ENCODE measurements at regions not wholly inside any gene's neighbourhood (a gene's known extent, or its start where the extent isn't known, plus 50 kb on each side); places are given as distances from the start of the nearest gene placed in this dataset.

DNA sequence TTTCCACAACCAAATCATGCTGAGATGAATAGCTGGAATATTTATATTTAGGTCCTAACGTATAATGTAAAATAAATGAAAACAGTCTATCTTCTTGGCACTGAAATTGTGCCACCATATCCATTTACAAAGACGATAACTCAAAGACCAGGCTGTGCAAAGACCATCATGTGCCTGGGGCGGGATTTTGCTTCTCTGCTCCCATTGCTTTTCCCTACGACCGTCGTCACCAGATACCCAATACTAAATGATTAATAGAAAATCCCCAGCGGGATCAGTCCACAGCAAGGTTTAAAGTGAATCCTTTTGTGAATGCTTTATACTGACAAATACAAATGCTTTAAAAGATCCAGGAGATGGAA lies 194.3 kb upstream of the ARL4C start (continued):
- TF ChIP-seq, protein P1, sequence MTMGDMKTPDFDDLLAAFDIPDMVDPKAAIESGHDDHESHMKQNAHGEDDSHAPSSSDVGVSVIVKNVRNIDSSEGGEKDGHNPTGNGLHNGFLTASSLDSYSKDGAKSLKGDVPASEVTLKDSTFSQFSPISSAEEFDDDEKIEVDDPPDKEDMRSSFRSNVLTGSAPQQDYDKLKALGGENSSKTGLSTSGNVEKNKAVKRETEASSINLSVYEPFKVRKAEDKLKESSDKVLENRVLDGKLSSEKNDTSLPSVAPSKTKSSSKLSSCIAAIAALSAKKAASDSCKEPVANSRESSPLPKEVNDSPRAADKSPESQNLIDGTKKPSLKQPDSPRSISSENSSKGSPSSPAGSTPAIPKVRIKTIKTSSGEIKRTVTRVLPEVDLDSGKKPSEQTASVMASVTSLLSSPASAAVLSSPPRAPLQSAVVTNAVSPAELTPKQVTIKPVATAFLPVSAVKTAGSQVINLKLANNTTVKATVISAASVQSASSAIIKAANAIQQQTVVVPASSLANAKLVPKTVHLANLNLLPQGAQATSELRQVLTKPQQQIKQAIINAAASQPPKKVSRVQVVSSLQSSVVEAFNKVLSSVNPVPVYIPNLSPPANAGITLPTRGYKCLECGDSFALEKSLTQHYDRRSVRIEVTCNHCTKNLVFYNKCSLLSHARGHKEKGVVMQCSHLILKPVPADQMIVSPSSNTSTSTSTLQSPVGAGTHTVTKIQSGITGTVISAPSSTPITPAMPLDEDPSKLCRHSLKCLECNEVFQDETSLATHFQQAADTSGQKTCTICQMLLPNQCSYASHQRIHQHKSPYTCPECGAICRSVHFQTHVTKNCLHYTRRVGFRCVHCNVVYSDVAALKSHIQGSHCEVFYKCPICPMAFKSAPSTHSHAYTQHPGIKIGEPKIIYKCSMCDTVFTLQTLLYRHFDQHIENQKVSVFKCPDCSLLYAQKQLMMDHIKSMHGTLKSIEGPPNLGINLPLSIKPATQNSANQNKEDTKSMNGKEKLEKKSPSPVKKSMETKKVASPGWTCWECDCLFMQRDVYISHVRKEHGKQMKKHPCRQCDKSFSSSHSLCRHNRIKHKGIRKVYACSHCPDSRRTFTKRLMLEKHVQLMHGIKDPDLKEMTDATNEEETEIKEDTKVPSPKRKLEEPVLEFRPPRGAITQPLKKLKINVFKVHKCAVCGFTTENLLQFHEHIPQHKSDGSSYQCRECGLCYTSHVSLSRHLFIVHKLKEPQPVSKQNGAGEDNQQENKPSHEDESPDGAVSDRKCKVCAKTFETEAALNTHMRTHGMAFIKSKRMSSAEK (CRISPR knock-in tag; IDR thresholded peaks at IDR 0.05; ENCODE audit: borderline replicate concordance), result no peak

DNA sequence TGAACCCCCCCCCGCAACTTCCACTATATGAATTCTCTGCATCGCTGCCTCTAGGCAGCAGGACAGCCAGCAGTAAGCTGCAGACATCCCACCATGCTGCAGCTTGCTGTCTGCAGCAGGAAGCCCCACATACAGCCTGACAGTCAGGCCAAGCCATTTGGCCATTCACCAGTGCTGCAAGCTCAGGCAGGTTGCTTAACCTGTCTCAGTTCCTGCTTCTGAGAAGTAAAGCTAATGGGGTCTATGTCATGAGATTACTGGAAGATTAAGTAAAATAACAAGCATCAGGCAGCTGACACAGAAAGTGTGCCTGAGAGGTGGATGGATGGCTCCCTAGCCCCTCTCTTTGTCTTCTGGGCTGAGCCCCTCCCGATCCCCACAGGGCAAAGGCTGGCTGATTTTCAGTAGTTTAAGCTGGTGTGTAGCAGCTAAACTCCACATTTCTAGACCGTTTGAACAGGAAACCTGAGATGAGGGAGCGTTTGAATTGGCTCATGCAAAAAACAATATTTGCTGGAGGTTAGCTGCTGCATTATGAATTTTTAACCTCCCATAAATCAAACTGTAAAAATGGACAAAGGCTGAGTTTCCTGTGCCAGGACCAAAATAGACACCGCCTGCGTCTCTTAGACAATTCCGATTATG lies 193.8 kb upstream of the ARL4C start:
- CTCF ChIA-PET, result no interaction called here
- H3K27ac Mint-ChIP-seq, result no peak overlapping the region

More for the DNA sequence above, 193.8 kb upstream of the ARL4C start:
- ATAC-seq (no peak), DNase-seq (ENCODE audit: low spot score) (no peak)
- Mint-ChIP-seq H3K36me3 (peaks cover 22% of the 10 kb centered on the region), H3K9me3 (peaks cover 23% of the 10 kb centered on the region), H3K4me3 (no peak overlapping the region), H3K27me3 (ENCODE audit: low read depth) (no peaks in the 10 kb centered on the region; the same call in 1 of the 2 replicates), H3K4me1 (peaks cover 50% of the 10 kb centered on the region)
- POLR2A ChIA-PET, result no interaction called here
- TF ChIP-seq, protein P2, sequence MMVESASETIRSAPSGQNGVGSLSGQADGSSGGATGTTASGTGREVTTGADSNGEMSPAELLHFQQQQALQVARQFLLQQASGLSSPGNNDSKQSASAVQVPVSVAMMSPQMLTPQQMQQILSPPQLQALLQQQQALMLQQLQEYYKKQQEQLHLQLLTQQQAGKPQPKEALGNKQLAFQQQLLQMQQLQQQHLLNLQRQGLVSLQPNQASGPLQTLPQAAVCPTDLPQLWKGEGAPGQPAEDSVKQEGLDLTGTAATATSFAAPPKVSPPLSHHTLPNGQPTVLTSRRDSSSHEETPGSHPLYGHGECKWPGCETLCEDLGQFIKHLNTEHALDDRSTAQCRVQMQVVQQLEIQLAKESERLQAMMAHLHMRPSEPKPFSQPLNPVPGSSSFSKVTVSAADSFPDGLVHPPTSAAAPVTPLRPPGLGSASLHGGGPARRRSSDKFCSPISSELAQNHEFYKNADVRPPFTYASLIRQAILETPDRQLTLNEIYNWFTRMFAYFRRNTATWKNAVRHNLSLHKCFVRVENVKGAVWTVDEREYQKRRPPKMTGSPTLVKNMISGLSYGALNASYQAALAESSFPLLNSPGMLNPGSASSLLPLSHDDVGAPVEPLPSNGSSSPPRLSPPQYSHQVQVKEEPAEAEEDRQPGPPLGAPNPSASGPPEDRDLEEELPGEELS (CRISPR knock-in tag; IDR thresholded peaks at IDR 0.05), result no peak
- TF ChIP-seq MXD4 (CRISPR knock-in tag; IDR thresholded peaks at IDR 0.05; ENCODE audit: borderline replicate concordance) (no peak), CREM (CRISPR knock-in tag; IDR thresholded peaks at IDR 0.05) (no peak), GRHL2 (CRISPR knock-in tag; IDR thresholded peaks at IDR 0.05; ENCODE audit: insufficient replicate concordance, severe bottlenecking) (no peak), GABPB1 (CRISPR knock-in tag; IDR thresholded peaks at IDR 0.05) (no peak), ESRRA (CRISPR knock-in tag; IDR thresholded peaks at IDR 0.05; ENCODE audit: borderline replicate concordance) (no peak), TEAD1 (CRISPR knock-in tag; IDR thresholded peaks at IDR 0.05) (no peak), OVOL2 (CRISPR knock-in tag; IDR thresholded peaks at IDR 0.05; ENCODE audit: borderline replicate concordance) (no peak), NFATC4 (CRISPR knock-in tag; IDR thresholded peaks at IDR 0.05) (no peak), ZNF671 (CRISPR knock-in tag; IDR thresholded peaks at IDR 0.05) (no peak), NR3C1 (CRISPR knock-in tag; conservative IDR thresholded peaks at IDR 0.05; ENCODE audit: low read depth) (no peak), MYBL2 (CRISPR knock-in tag; IDR thresholded peaks at IDR 0.05) (no peak)
- TF ChIP-seq, protein P3, sequence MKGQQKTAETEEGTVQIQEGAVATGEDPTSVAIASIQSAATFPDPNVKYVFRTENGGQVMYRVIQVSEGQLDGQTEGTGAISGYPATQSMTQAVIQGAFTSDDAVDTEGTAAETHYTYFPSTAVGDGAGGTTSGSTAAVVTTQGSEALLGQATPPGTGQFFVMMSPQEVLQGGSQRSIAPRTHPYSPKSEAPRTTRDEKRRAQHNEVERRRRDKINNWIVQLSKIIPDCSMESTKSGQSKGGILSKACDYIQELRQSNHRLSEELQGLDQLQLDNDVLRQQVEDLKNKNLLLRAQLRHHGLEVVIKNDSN (CRISPR knock-in tag; IDR thresholded peaks at IDR 0.05), result no peak
- TF ChIP-seq, protein P4, sequence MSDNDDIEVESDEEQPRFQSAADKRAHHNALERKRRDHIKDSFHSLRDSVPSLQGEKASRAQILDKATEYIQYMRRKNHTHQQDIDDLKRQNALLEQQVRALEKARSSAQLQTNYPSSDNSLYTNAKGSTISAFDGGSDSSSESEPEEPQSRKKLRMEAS (CRISPR knock-in tag; IDR thresholded peaks at IDR 0.05), result no peak
- TF ChIP-seq, protein P5, sequence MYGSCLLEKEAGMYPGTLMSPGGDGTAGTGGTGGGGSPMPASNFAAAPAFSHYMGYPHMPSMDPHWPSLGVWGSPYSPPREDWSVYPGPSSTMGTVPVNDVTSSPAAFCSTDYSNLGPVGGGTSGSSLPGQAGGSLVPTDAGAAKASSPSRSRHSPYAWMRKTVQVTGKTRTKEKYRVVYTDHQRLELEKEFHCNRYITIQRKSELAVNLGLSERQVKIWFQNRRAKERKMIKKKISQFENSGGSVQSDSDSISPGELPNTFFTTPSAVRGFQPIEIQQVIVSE (CRISPR knock-in tag; IDR thresholded peaks at IDR 0.05; ENCODE audit: borderline replicate concordance), result no peak
- TF ChIP-seq, protein P6, sequence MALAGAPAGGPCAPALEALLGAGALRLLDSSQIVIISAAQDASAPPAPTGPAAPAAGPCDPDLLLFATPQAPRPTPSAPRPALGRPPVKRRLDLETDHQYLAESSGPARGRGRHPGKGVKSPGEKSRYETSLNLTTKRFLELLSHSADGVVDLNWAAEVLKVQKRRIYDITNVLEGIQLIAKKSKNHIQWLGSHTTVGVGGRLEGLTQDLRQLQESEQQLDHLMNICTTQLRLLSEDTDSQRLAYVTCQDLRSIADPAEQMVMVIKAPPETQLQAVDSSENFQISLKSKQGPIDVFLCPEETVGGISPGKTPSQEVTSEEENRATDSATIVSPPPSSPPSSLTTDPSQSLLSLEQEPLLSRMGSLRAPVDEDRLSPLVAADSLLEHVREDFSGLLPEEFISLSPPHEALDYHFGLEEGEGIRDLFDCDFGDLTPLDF (CRISPR knock-in tag; IDR thresholded peaks at IDR 0.05), result no peak
- TF ChIP-seq, protein P7, sequence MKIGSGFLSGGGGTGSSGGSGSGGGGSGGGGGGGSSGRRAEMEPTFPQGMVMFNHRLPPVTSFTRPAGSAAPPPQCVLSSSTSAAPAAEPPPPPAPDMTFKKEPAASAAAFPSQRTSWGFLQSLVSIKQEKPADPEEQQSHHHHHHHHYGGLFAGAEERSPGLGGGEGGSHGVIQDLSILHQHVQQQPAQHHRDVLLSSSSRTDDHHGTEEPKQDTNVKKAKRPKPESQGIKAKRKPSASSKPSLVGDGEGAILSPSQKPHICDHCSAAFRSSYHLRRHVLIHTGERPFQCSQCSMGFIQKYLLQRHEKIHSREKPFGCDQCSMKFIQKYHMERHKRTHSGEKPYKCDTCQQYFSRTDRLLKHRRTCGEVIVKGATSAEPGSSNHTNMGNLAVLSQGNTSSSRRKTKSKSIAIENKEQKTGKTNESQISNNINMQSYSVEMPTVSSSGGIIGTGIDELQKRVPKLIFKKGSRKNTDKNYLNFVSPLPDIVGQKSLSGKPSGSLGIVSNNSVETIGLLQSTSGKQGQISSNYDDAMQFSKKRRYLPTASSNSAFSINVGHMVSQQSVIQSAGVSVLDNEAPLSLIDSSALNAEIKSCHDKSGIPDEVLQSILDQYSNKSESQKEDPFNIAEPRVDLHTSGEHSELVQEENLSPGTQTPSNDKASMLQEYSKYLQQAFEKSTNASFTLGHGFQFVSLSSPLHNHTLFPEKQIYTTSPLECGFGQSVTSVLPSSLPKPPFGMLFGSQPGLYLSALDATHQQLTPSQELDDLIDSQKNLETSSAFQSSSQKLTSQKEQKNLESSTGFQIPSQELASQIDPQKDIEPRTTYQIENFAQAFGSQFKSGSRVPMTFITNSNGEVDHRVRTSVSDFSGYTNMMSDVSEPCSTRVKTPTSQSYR (CRISPR knock-in tag; IDR thresholded peaks at IDR 0.05), result no peak
- TF ChIP-seq, protein P8, sequence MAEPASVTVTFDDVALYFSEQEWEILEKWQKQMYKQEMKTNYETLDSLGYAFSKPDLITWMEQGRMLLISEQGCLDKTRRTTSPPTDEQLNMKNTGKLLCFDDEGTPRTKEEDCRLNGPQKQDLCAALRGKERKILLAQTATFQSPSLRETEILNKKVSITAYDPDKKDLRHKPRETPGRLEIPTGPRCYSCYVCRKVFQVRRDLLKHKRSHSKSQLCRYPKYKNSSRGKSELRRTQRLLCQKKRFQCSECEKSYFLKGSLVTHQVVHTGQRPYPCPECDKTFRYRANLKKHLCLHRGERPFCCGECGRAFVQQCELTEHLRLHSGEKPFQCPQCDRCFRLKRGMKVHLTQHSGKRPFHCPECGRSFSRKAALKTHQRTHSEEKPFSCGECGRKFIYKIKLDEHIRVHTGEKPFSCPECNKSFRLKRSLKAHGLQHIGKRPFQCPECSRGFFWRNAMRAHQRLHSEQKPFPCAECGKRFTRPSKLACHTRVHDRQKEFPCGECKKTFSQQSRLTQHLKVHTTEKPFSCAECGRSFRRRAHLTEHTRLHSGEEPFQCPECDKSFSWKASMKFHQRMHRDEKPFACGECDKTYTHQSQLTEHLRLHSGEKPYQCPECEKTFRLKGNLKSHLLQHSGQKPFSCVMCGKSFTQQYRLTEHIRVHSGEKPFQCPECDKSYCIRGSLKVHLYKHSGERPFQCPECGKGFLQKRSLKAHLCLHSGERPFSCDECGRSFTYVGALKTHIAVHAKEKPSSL (CRISPR knock-in tag; conservative IDR thresholded peaks at IDR 0.05), result no peak

All from WTC11 (cell line).